Stomach (tissue), 8 donors: ENCODE measurements at regions not wholly inside any gene's neighbourhood (a gene's known extent, or its start where the extent isn't known, plus 50 kb on each side); places are given as distances from the start of the nearest gene placed in this dataset.

ENCODE experiments used
- DNase-seq, 2 donors: peaks; one replicate each; pipeline versions ENCODE4 v3.0.0 to v3.0.0-alpha.2; 2013 to 2019
- H3K27ac ChIP-seq, 5 donors: fragments of 200-600 bp in 4 of 5; sonication (generic) in 4 of 5; one replicate each; pipeline ENCODE4 v1.5.1; 2013 to 2019; ENCODE audit warnings: mild to moderate bottlenecking in 1 of 5, moderate library complexity in 1 of 5
- H3K27me3 ChIP-seq, 3 donors: fragments of 200-600 bp; sonication (generic); one replicate each; pipeline ENCODE4 v1.5.1; 2017 to 2019; ENCODE audit warnings: mixed run types in 1 of 3
- H3K36me3 ChIP-seq, 4 donors: fragments of 200-600 bp; sonication (generic); 1 replicate in 3 of 4; 2 replicates in 1 of 4; pipeline ENCODE4 v1.5.1; 2016 to 2019
- H3K4me1 ChIP-seq, 4 donors: fragments of 200-600 bp; sonication (generic); one replicate each; pipeline ENCODE4 v1.5.1; 2016 to 2019
- H3K4me3 ChIP-seq, 4 donors: fragments of 200-600 bp; sonication (generic) in 3 of 4; one replicate each; pipeline ENCODE4 v1.5.1; 2016 to 2019; ENCODE audit warnings: mild to moderate bottlenecking in 1 of 4
- H3K9me3 ChIP-seq, 4 donors: fragments of 200-600 bp; sonication (generic); one replicate each; pipeline ENCODE4 v1.5.1; 2016 to 2019
- CTCF ChIP-seq, 7 experiments: fragments of 450-650 bp in 4 of 7; fragments of 200-600 bp in 3 of 7; sonication (generic) in 3 of 7; IDR thresholded peaks; one replicate each; pipeline ENCODE4 v1.5.1; 2016 to 2019; ENCODE audit warnings: antibody characterized with exemption in 7 of 7, control low read depth in 2 of 7, mild to moderate bottlenecking in 1 of 7
- EP300 ChIP-seq: sonication (generic); formaldehyde crosslinking; IDR thresholded peaks from one replicate; pipeline ENCODE4 v1.6.1; 2017; ENCODE audit warnings: antibody characterized with exemption
- POLR2A ChIP-seq, 4 donors: fragments of 450-650 bp; IDR thresholded peaks; one replicate each; pipeline ENCODE4 v1.6.1; 2016; ENCODE audit warnings: antibody characterized with exemption in 4 of 4, control low read depth in 2 of 4, mild to moderate bottlenecking in 1 of 4, moderate library complexity in 1 of 4
- POLR2AphosphoS5 ChIP-seq, 3 donors: sonication (generic); formaldehyde crosslinking; IDR thresholded peaks; one replicate each; pipeline ENCODE4 v1.6.1; 2016; ENCODE audit warnings: antibody characterized with exemption in 3 of 3
- WGBS, 5 donors: extraction: QIAGEN DNeasy Blood & Tissue Kit in 3 of 5; methylation state at CpG; one replicate each; pipeline versions ENCODE4 v1.1.5 to v1.1.7; 2013 to 2018; 5-methylcytosine and 5-hydroxymethylcytosine counted together
- intact Hi-C: fragments of 100-400 bp; cut with DNase I; formaldehyde crosslinking; loops from one replicate; pipeline ENCODE4 v1.15.1; 2023; ENCODE audit warnings: low total_unique reads
- donor health status: healthy with polysubstance abuse.
- donor health status: Bipolar disorder and iron deficiency.
- donor health status: healthy.

- peaks cover 0 to 7% (median 0%) of the 10 kb centered on the region in 4 donors for H3K4me1 ChIP-seq
- H3K27ac ChIP-seq, result no peak overlapping the region
- no peaks in the 10 kb centered on the region for H3K27me3 ChIP-seq
- 85 to 89% (median 86%) methylated on average over 6 of the region's 6 CpGs for WGBS, 5 donors
- H3K4me3 ChIP-seq, result no peak overlapping the region
- H3K9me3 ChIP-seq, result no peaks in the 10 kb centered on the region
- H3K36me3 ChIP-seq, result no peaks in the 10 kb centered on the region
- TF ChIP-seq POLR2A (IDR thresholded peaks at IDR 0.05) (no peak), POLR2AphosphoS5 (IDR thresholded peaks at IDR 0.05) (no peak)
- intact Hi-C loops, result no loop called here
- no peak for DNase-seq
These were observed 109.2 kb upstream of the WWC1 start for GRCh38 chr5:168182269-168182668.

- TF ChIP-seq POLR2AphosphoS5 (IDR thresholded peaks at IDR 0.05) (no peak), EP300 (no peak), POLR2A (IDR thresholded peaks at IDR 0.05) (no peak), CTCF (IDR thresholded peaks at IDR 0.05) (no peak)
- Histone ChIP-seq H3K4me3 (no peak overlapping the region), H3K4me1 (peaks cover 0 to 10% (median 0%) of the 10 kb centered on the region in 4 donors), H3K27me3 (no peaks in the 10 kb centered on the region), H3K9me3 (no peaks in the 10 kb centered on the region), H3K36me3 (no peaks in the 10 kb centered on the region), H3K27ac (no peak overlapping the region)
- intact Hi-C loops, result no loop called here
- no peak for DNase-seq
- WGBS, 5 donors, result 89 to 95% (median 95%) methylated on average over 2 of the region's 2 CpGs
These were observed 107.3 kb upstream of the WWC1 start for GRCh38 chr5:168184103-168184502.

- no peaks in the 10 kb centered on the region for H3K9me3 ChIP-seq
- no peaks in the 10 kb centered on the region for H3K36me3 ChIP-seq
- DNase-seq, result no peak
- H3K4me3 ChIP-seq, result no peak overlapping the region
- H3K27ac ChIP-seq, result no peak overlapping the region
- H3K4me1 ChIP-seq, result peaks cover 0 to 6% (median 0%) of the 10 kb centered on the region in 4 donors
- 81 to 84% (median 84%) methylated on average over 18 of the region's 18 CpGs for WGBS, 5 donors
- TF ChIP-seq POLR2A (IDR thresholded peaks at IDR 0.05), result no peak
- TF ChIP-seq POLR2AphosphoS5 (IDR thresholded peaks at IDR 0.05), result peak in 1 of 3 donors; percentile 50
- no peak for TF ChIP-seq CTCF (IDR thresholded peaks at IDR 0.05)
- no peak for TF ChIP-seq EP300
- H3K27me3 ChIP-seq, result no peaks in the 10 kb centered on the region
- intact Hi-C loops, result no loop called here
These were observed 105.0 kb upstream of the WWC1 start for GRCh38 chr5:168186289-168187074.

GRCh38 chr5:168187614-168188013, 103.8 kb upstream of the WWC1 start:
- 74 to 81% (median 77%) methylated on average over 6 of the region's 6 CpGs for WGBS, 5 donors

GRCh38 chr5:168188182-168188581, 103.3 kb upstream of the WWC1 start:
- no peaks in the 10 kb centered on the region for H3K36me3 ChIP-seq
- intact Hi-C loops, result no loop called here
- peaks cover 0 to 6% (median 0%) of the 10 kb centered on the region in 4 donors for H3K4me1 ChIP-seq
- H3K9me3 ChIP-seq, result no peaks in the 10 kb centered on the region
- 70 to 80% (median 75%) methylated on average over 8 of the region's 8 CpGs for WGBS, 5 donors
- H3K4me3 ChIP-seq, result no peak overlapping the region
- no peaks in the 10 kb centered on the region for H3K27me3 ChIP-seq
- H3K27ac ChIP-seq, result no peak overlapping the region
- no peak for DNase-seq
- TF ChIP-seq EP300 (no peak), POLR2AphosphoS5 (IDR thresholded peaks at IDR 0.05) (no peak), CTCF (IDR thresholded peaks at IDR 0.05) (no peak), POLR2A (IDR thresholded peaks at IDR 0.05) (no peak)

More at GRCh38 chr5:168187614-168188013, 103.8 kb upstream of the WWC1 start:
- Histone ChIP-seq H3K36me3 (no peaks in the 10 kb centered on the region), H3K27me3 (no peaks in the 10 kb centered on the region), H3K4me3 (no peak overlapping the region), H3K9me3 (no peaks in the 10 kb centered on the region), H3K4me1 (peaks cover 0 to 6% (median 0%) of the 10 kb centered on the region in 4 donors), H3K27ac (no peak overlapping the region)
- DNase-seq, result no peak
- intact Hi-C loops, result no loop called here
- no peak for TF ChIP-seq POLR2A (IDR thresholded peaks at IDR 0.05)
